Lung microvascular endothelial cell (primary cell): ENCODE measurements at regions not wholly inside any gene's neighbourhood (a gene's known extent, or its start where the extent isn't known, plus 50 kb on each side); places are given as distances from the start of the nearest gene placed in this dataset.
A peak's percentile ranks its signal among the peaks of the same experiment; 100 is the strongest.
"Not testable (repeated sequence)": the region's sequence is repeated elsewhere in the genome, so short reads cannot be mapped to it uniquely, and the experiment has no call there.

ENCODE experiments used
- DNase-seq, 2 donors: peaks; one replicate each; pipeline versions ENCODE4 v3.0.0 to v3.0.0-alpha.2; 2010; ENCODE audit warnings: low read depth in 2 of 2

- DNase-seq = no peak
Observed at GRCh38 chr6:98024359-98024758, 741.3 kb upstream of the MMS22L start.

- DNase-seq = no peak
Observed at GRCh38 chr6:98027898-98028297, 744.9 kb upstream of the MMS22L start.

GRCh38 chr6:98033617-98034016 lies 750.6 kb upstream of the MMS22L start:
- no peak for DNase-seq

- DNase-seq = no peak
Observed at GRCh38 chr6:98036344-98036923, 753.4 kb upstream of the MMS22L start.

- DNase-seq = no peak
Observed at GRCh38 chr6:98037571-98037970, 754.6 kb upstream of the MMS22L start.

- no peak for DNase-seq
Observed at GRCh38 chr6:98039443-98039842, 756.4 kb upstream of the MMS22L start.

- DNase-seq = peak in 1 of 2 donors; percentile 2
Observed at GRCh38 chr6:98039904-98040607, 757.0 kb upstream of the MMS22L start.

- no peak for DNase-seq
Observed at GRCh38 chr6:98041056-98041455, 758.0 kb upstream of the MMS22L start.

GRCh38 chr6:98041921-98042320 lies 758.9 kb upstream of the MMS22L start:
- DNase-seq = no peak

GRCh38 chr6:98044151-98044561 lies 761.1 kb upstream of the MMS22L start:
- DNase-seq = no peak

GRCh38 chr6:98044791-98045470 lies 761.9 kb upstream of the MMS22L start:
- DNase-seq = no peak

- no peak for DNase-seq
Observed at GRCh38 chr6:98047164-98047563, 764.1 kb upstream of the MMS22L start.

- DNase-seq = no peak
Observed at GRCh38 chr6:98047871-98048270, 764.9 kb upstream of the MMS22L start.

- peak in 1 of 2 donors; percentile 2 for DNase-seq
Observed at GRCh38 chr6:98054453-98054852, 771.4 kb upstream of the MMS22L start.

- DNase-seq = no peak
Observed at GRCh38 chr6:98056955-98057354, 773.9 kb upstream of the MMS22L start.

GRCh38 chr6:98067375-98067774 lies 767.0 kb upstream of the POU3F2 start:
- DNase-seq = no peak

- not testable (repeated sequence) for DNase-seq
Observed at GRCh38 chr6:98088537-98088936, 745.8 kb upstream of the POU3F2 start.

- no peak for DNase-seq
Observed at GRCh38 chr6:98092331-98092730, 742.0 kb upstream of the POU3F2 start.

GRCh38 chr6:98094696-98095095 lies 739.7 kb upstream of the POU3F2 start:
- no peak for DNase-seq

GRCh38 chr6:98107801-98108200 lies 726.6 kb upstream of the POU3F2 start:
- no peak for DNase-seq

- DNase-seq = no peak
Observed at GRCh38 chr6:98116455-98116854, 717.9 kb upstream of the POU3F2 start.

GRCh38 chr6:98117068-98117467 lies 717.3 kb upstream of the POU3F2 start:
- no peak for DNase-seq
